Central memory CD8-positive, alpha-beta T cell (primary cell): ENCODE measurements at regions not wholly inside any gene's neighbourhood (a gene's known extent, or its start where the extent isn't known, plus 50 kb on each side); places are given as distances from the start of the nearest gene placed in this dataset.

Source experiments
- ATAC-seq: fragments of 150-1000 bp; cut with Tn5 transposase; replicated peaks from 2 replicates; pipeline ENCODE4 v1.10.0; 2022; ENCODE audit warnings: mild to moderate bottlenecking, moderate FRiP score, moderate number of reproducible peaks; ENCODE audit not compliant: poor library complexity, severe bottlenecking; ENCODE audit errors: extremely low read depth
- DNase-seq, 2 donors: peaks; one replicate each; pipeline ENCODE4 v3.0.0; 2021; ENCODE audit warnings: low spot score in 2 of 2
- H3K27ac Mint-ChIP-seq: one replicate; pipeline ENCODE4 v1.8.0; 2022; ENCODE audit warnings: low read depth, mild to moderate bottlenecking, moderate library complexity, mixed read lengths
- H3K27me3 Mint-ChIP-seq: one replicate; pipeline ENCODE4 v1.8.0; 2022; ENCODE audit warnings: mixed read lengths
- H3K36me3 Mint-ChIP-seq: one replicate; pipeline ENCODE4 v1.8.0; 2022; ENCODE audit warnings: mild to moderate bottlenecking, moderate library complexity, mixed read lengths; ENCODE audit not compliant: insufficient read depth
- H3K4me1 Mint-ChIP-seq: one replicate; pipeline ENCODE4 v1.8.0; 2022; ENCODE audit warnings: mixed read lengths
- H3K4me3 Mint-ChIP-seq: one replicate; pipeline ENCODE4 v1.8.0; 2022; ENCODE audit warnings: mild to moderate bottlenecking, moderate library complexity, mixed read lengths
- H3K9me3 Mint-ChIP-seq: one replicate; pipeline ENCODE4 v1.8.0; 2022; ENCODE audit warnings: mixed read lengths

- no peak overlapping the region for H3K27ac Mint-ChIP-seq
- no peaks in the 10 kb centered on the region for H3K36me3 Mint-ChIP-seq
- DNase-seq (no peak), ATAC-seq (no peak)
- H3K9me3 Mint-ChIP-seq = no peaks in the 10 kb centered on the region
- H3K4me1 Mint-ChIP-seq = no peaks in the 10 kb centered on the region
- H3K4me3 Mint-ChIP-seq = no peak overlapping the region
- H3K27me3 Mint-ChIP-seq = peaks cover 42% of the 10 kb centered on the region
Measured at GRCh38 chr22:48431014-48431413, 1396.7 kb downstream of the BRD1 start.

GRCh38 chr22:48429446-48430020 is 1398.1 kb downstream of the BRD1 start:
- no peak for ATAC-seq
- Mint-ChIP-seq H3K27ac (no peak overlapping the region), H3K27me3 (peaks cover 52% of the 10 kb centered on the region), H3K36me3 (no peaks in the 10 kb centered on the region), H3K4me1 (no peaks in the 10 kb centered on the region), H3K9me3 (no peaks in the 10 kb centered on the region), H3K4me3 (no peak overlapping the region)
- DNase-seq = no peak

GRCh38 chr22:48428631-48429371 is 1398.9 kb downstream of the BRD1 start:
- Mint-ChIP-seq H3K36me3 (no peaks in the 10 kb centered on the region), H3K27me3 (peaks cover 54% of the 10 kb centered on the region), H3K27ac (no peak overlapping the region), H3K4me3 (no peak overlapping the region), H3K9me3 (no peaks in the 10 kb centered on the region), H3K4me1 (no peaks in the 10 kb centered on the region)
- ATAC-seq (no peak), DNase-seq (no peak)

- no peaks in the 10 kb centered on the region for H3K4me1 Mint-ChIP-seq
- H3K27me3 Mint-ChIP-seq = peaks cover 49% of the 10 kb centered on the region
- H3K27ac Mint-ChIP-seq = no peak overlapping the region
- no peak for DNase-seq
- H3K9me3 Mint-ChIP-seq = no peaks in the 10 kb centered on the region
- no peak for ATAC-seq
- no peaks in the 10 kb centered on the region for H3K36me3 Mint-ChIP-seq
- no peak overlapping the region for H3K4me3 Mint-ChIP-seq
Measured at GRCh38 chr22:48427731-48428211, 1399.9 kb downstream of the BRD1 start.

- ATAC-seq = no peak
Measured at GRCh38 chr22:48426466-48427380, 1401.0 kb downstream of the BRD1 start.

GRCh38 chr22:48425641-48426040 is 1402.0 kb downstream of the BRD1 start:
- no peaks in the 10 kb centered on the region for H3K9me3 Mint-ChIP-seq
- no peak overlapping the region for H3K27ac Mint-ChIP-seq
- H3K36me3 Mint-ChIP-seq = no peaks in the 10 kb centered on the region
- H3K27me3 Mint-ChIP-seq = peaks cover 38% of the 10 kb centered on the region
- DNase-seq = no peak
- H3K4me3 Mint-ChIP-seq = no peak overlapping the region
- no peaks in the 10 kb centered on the region for H3K4me1 Mint-ChIP-seq
- ATAC-seq = no peak

More at GRCh38 chr22:48426466-48427380, 1401.0 kb downstream of the BRD1 start:
- no peak overlapping the region for H3K27ac Mint-ChIP-seq
- no peaks in the 10 kb centered on the region for H3K9me3 Mint-ChIP-seq
- DNase-seq = no peak
- H3K27me3 Mint-ChIP-seq = peaks cover 47% of the 10 kb centered on the region
- no peaks in the 10 kb centered on the region for H3K4me1 Mint-ChIP-seq
- H3K4me3 Mint-ChIP-seq = no peak overlapping the region
- no peaks in the 10 kb centered on the region for H3K36me3 Mint-ChIP-seq

GRCh38 chr22:48425091-48425506 is 1402.6 kb downstream of the BRD1 start:
- H3K9me3 Mint-ChIP-seq = no peaks in the 10 kb centered on the region
- no peak overlapping the region for H3K27ac Mint-ChIP-seq
- H3K4me1 Mint-ChIP-seq = no peaks in the 10 kb centered on the region
- no peak overlapping the region for H3K4me3 Mint-ChIP-seq
- H3K36me3 Mint-ChIP-seq = no peaks in the 10 kb centered on the region
- DNase-seq (no peak), ATAC-seq (no peak)
- peaks cover 40% of the 10 kb centered on the region for H3K27me3 Mint-ChIP-seq

- ATAC-seq (no peak), DNase-seq (no peak)
- no peak overlapping the region for H3K27ac Mint-ChIP-seq
- no peaks in the 10 kb centered on the region for H3K36me3 Mint-ChIP-seq
- H3K4me3 Mint-ChIP-seq = no peak overlapping the region
- peaks cover 44% of the 10 kb centered on the region for H3K27me3 Mint-ChIP-seq
- no peaks in the 10 kb centered on the region for H3K4me1 Mint-ChIP-seq
- no peaks in the 10 kb centered on the region for H3K9me3 Mint-ChIP-seq
Measured at GRCh38 chr22:48424661-48425060, 1403.0 kb downstream of the BRD1 start.

GRCh38 chr22:48424201-48424627 is 1403.5 kb downstream of the BRD1 start:
- Mint-ChIP-seq H3K36me3 (no peaks in the 10 kb centered on the region), H3K4me3 (no peak overlapping the region), H3K27me3 (peaks cover 41% of the 10 kb centered on the region), H3K27ac (no peak overlapping the region), H3K9me3 (no peaks in the 10 kb centered on the region), H3K4me1 (no peaks in the 10 kb centered on the region)
- no peak for ATAC-seq
- no peak for DNase-seq

GRCh38 chr22:48423481-48423911 is 1404.2 kb downstream of the BRD1 start:
- Mint-ChIP-seq H3K27ac (no peak overlapping the region), H3K27me3 (peaks cover 36% of the 10 kb centered on the region), H3K9me3 (no peaks in the 10 kb centered on the region), H3K4me3 (no peak overlapping the region), H3K36me3 (no peaks in the 10 kb centered on the region), H3K4me1 (no peaks in the 10 kb centered on the region)
- no peak for ATAC-seq
- DNase-seq = no peak

- DNase-seq (no peak), ATAC-seq (no peak)
- peaks cover 36% of the 10 kb centered on the region for H3K27me3 Mint-ChIP-seq
- H3K4me1 Mint-ChIP-seq = no peaks in the 10 kb centered on the region
- no peak overlapping the region for H3K27ac Mint-ChIP-seq
- H3K36me3 Mint-ChIP-seq = no peaks in the 10 kb centered on the region
- H3K4me3 Mint-ChIP-seq = no peak overlapping the region
- no peaks in the 10 kb centered on the region for H3K9me3 Mint-ChIP-seq
Measured at GRCh38 chr22:48422900-48423480, 1404.7 kb downstream of the BRD1 start.

- no peak overlapping the region for H3K4me3 Mint-ChIP-seq
- H3K36me3 Mint-ChIP-seq = no peaks in the 10 kb centered on the region
- H3K27ac Mint-ChIP-seq = no peak overlapping the region
- H3K27me3 Mint-ChIP-seq = peaks cover 41% of the 10 kb centered on the region
- DNase-seq (no peak), ATAC-seq (no peak)
- no peaks in the 10 kb centered on the region for H3K4me1 Mint-ChIP-seq
- no peaks in the 10 kb centered on the region for H3K9me3 Mint-ChIP-seq
Measured at GRCh38 chr22:48418831-48419230, 1408.8 kb downstream of the BRD1 start.
